Endodermal cell (in vitro differentiated cells): ENCODE measurements at regions not wholly inside any gene's neighbourhood (a gene's known extent, or its start where the extent isn't known, plus 50 kb on each side); places are given as distances from the start of the nearest gene placed in this dataset.

Source experiments
- DNase-seq: peaks from one replicate; pipeline ENCODE4 v3.0.0-alpha.2; 2017
- H3K27ac ChIP-seq: 2 replicates; pipeline ENCODE4 v1.5.1; 2013; ENCODE audit warnings: mild to moderate bottlenecking, low read depth, low read length, moderate library complexity
- H3K27me3 ChIP-seq: 2 replicates; pipeline ENCODE4 v1.6.1; 2013; ENCODE audit warnings: mild to moderate bottlenecking, low read length, moderate library complexity; ENCODE audit not compliant: insufficient read depth, control insufficient read depth, poor library complexity, severe bottlenecking
- H3K36me3 ChIP-seq: 2 replicates; pipeline ENCODE4 v1.7.0; 2013; ENCODE audit warnings: mild to moderate bottlenecking, low read length, moderate library complexity; ENCODE audit not compliant: control insufficient read depth, insufficient read depth
- H3K4me1 ChIP-seq: one replicate; pipeline ENCODE4 v1.7.0; 2013; ENCODE audit warnings: low read length; ENCODE audit not compliant: control insufficient read depth, insufficient read depth
- H3K4me3 ChIP-seq: 2 replicates; pipeline ENCODE4 v1.5.1; 2013; ENCODE audit warnings: mild to moderate bottlenecking, low read length, moderate library complexity
- H3K9ac ChIP-seq: 2 replicates; pipeline ENCODE4 v1.6.1; 2013; ENCODE audit warnings: mild to moderate bottlenecking, low read length, moderate library complexity; ENCODE audit not compliant: poor library complexity, severe bottlenecking; ENCODE audit errors: extremely low read depth
- H3K9me3 ChIP-seq: 2 replicates; pipeline ENCODE4 v1.6.1; 2013; ENCODE audit warnings: mild to moderate bottlenecking, low read length, moderate library complexity; ENCODE audit not compliant: control insufficient read depth
- H3K27ac Mint-ChIP-seq: 2 replicates; pipeline ENCODE4 v1.8.0; 2020; ENCODE audit warnings: mixed read lengths
- H3K27me3 Mint-ChIP-seq: 2 replicates; pipeline ENCODE4 v1.8.0; 2021; ENCODE audit warnings: mild to moderate bottlenecking, mixed read lengths; ENCODE audit not compliant: insufficient read depth
- H3K36me3 Mint-ChIP-seq: 2 replicates; pipeline ENCODE4 v1.8.0; 2020; ENCODE audit warnings: low read depth, mixed read lengths
- H3K4me1 Mint-ChIP-seq: 2 replicates; pipeline ENCODE4 v1.8.0; 2020; ENCODE audit warnings: mixed read lengths
- H3K4me3 Mint-ChIP-seq: 2 replicates; pipeline ENCODE4 v1.8.0; 2020; ENCODE audit warnings: mild to moderate bottlenecking, moderate library complexity, mixed read lengths
- H3K9me3 Mint-ChIP-seq: 2 replicates; pipeline ENCODE4 v1.8.0; 2020; ENCODE audit warnings: mild to moderate bottlenecking, mixed read lengths
- CTCF ChIP-seq: fragments of 200-600 bp; sonication (generic); conservative IDR thresholded peaks from 2 replicates; pipeline ENCODE4 v1.5.0; 2021; ENCODE audit warnings: antibody characterized with exemption, mild to moderate bottlenecking
- WGBS, 2 experiments: methylation state at CpG; one replicate each; pipeline versions ENCODE4 v1.1.5 to v1.1.7; 2013; ENCODE audit warnings: missing lambda C conversion rate in 2 of 2, mixed read lengths in 1 of 2; ENCODE audit not compliant: insufficient coverage in 1 of 2, insufficient read length in 1 of 2; 5-methylcytosine and 5-hydroxymethylcytosine counted together

- Histone ChIP-seq H3K27ac (no peak overlapping the region), H3K4me3 (no peak overlapping the region), H3K27me3 (no peaks in the 10 kb centered on the region), H3K36me3 (no peaks in the 10 kb centered on the region), H3K9ac (no peak overlapping the region), H3K4me1 (peaks cover 8% of the 10 kb centered on the region), H3K9me3 (no peaks in the 10 kb centered on the region)
- H3K4me1 Mint-ChIP-seq = peaks cover 20% of the 10 kb centered on the region
- H3K9me3 Mint-ChIP-seq = no peaks in the 10 kb centered on the region
- DNase-seq = no peak
- no peak overlapping the region for H3K4me3 Mint-ChIP-seq
- no peaks in the 10 kb centered on the region for H3K36me3 Mint-ChIP-seq
- H3K27me3 Mint-ChIP-seq = no peaks in the 10 kb centered on the region
- 96 to 99% methylated on average over 4 to 5 of the region's 5 CpGs for WGBS, 2 experiments
- no peak for TF ChIP-seq CTCF
- H3K27ac Mint-ChIP-seq = no peak overlapping the region
Measured at GRCh38 chr9:79020276-79020675, 551.5 kb upstream of the TLE4 start.

DNA sequence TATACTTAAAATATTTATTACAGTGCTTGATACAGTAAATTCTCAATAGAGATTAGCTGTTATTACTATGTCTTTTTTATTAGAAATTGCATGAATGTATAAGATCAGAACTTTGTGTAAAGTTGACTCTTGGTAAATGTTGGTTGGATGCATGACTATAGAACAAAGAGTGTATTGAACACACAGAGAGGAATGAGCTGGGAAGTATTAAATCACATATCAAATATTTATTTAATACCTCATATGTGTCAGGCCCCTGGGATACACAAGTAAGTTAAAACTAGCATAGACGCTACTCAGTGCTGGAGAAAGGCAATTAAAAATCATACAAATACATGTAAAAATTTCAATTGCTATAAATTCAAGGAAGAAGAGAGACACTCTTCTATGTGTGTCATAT, 550.7 kb upstream of the TLE4 start:
- H3K36me3 Mint-ChIP-seq = no peaks in the 10 kb centered on the region

GRCh38 chr9:79023134-79023580, 548.6 kb upstream of the TLE4 start:
- DNase-seq = no peak
- H3K27ac Mint-ChIP-seq = no peak overlapping the region
- H3K27me3 Mint-ChIP-seq = no peaks in the 10 kb centered on the region
- Histone ChIP-seq H3K36me3 (no peaks in the 10 kb centered on the region), H3K9me3 (no peaks in the 10 kb centered on the region), H3K9ac (no peak overlapping the region), H3K27ac (no peak overlapping the region), H3K4me3 (no peak overlapping the region), H3K27me3 (no peaks in the 10 kb centered on the region), H3K4me1 (peaks cover 5% of the 10 kb centered on the region)
- 96% methylated on average over 3 of the region's 3 CpGs; no CpG with 5 or more reads in 1 of the 2 experiments for WGBS, 2 experiments
- peaks cover 19% of the 10 kb centered on the region for H3K4me1 Mint-ChIP-seq
- no peak overlapping the region for H3K4me3 Mint-ChIP-seq
- TF ChIP-seq CTCF = no peak
- H3K9me3 Mint-ChIP-seq = no peaks in the 10 kb centered on the region
- no peaks in the 10 kb centered on the region for H3K36me3 Mint-ChIP-seq

More for the DNA sequence above, 550.7 kb upstream of the TLE4 start:
- Mint-ChIP-seq H3K4me1 (peaks cover 12% of the 10 kb centered on the region), H3K27ac (no peak overlapping the region), H3K4me3 (no peak overlapping the region), H3K27me3 (no peaks in the 10 kb centered on the region), H3K9me3 (no peaks in the 10 kb centered on the region)
- no peak for TF ChIP-seq CTCF
- 80% methylated on average over 1 of the region's 1 CpG; no CpG with 5 or more reads in 1 of the 2 experiments for WGBS, 2 experiments
- Histone ChIP-seq H3K9ac (no peak overlapping the region), H3K36me3 (no peaks in the 10 kb centered on the region), H3K9me3 (no peaks in the 10 kb centered on the region), H3K4me3 (no peak overlapping the region), H3K27ac (no peak overlapping the region), H3K4me1 (peaks cover 7% of the 10 kb centered on the region), H3K27me3 (no peaks in the 10 kb centered on the region)
- DNase-seq = no peak
